ENCODE measurements at regions not wholly inside any gene's neighbourhood (a gene's known extent, or its start where the extent isn't known, plus 50 kb on each side); places are given as distances from the start of the nearest gene placed in this dataset.

DNA sequence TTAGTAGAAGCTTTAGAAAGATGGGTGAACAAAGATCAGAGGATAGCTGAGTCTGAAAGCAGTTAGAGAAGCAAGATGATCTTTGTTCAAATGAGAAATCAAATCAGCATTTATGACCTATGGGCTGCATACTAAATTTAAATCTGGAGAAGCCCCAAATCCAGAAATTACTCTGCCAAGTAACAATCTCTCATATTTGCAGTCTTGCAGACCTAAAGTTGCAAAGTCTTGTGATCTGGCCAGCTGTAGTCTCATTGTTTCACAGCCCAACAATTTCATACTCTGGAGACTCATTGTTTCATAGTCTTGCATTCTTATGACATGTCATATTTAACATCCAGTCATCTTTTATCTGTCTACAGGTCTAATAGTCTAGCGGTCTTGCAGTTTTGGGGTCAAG lies 364.9 kb upstream of the RSPO3 start:
- intact Hi-C loops (cut with micrococcal nuclease): no loop called here
- H3K27me3 Mint-ChIP-seq (ENCODE audit: low read depth): no peaks in the 10 kb centered on the region
- H3K9me3 Mint-ChIP-seq: no peaks in the 10 kb centered on the region
- no peak overlapping the region for H3K27ac Mint-ChIP-seq
- CTCF ChIA-PET: no interaction called here
- no peak for DNase-seq
- H3K4me3 Mint-ChIP-seq: no peak overlapping the region
- H3K4me1 Mint-ChIP-seq (ENCODE audit: low read depth): no peaks in the 10 kb centered on the region
- H3K36me3 Mint-ChIP-seq (ENCODE audit: low read depth): no peaks in the 10 kb centered on the region

DNA sequence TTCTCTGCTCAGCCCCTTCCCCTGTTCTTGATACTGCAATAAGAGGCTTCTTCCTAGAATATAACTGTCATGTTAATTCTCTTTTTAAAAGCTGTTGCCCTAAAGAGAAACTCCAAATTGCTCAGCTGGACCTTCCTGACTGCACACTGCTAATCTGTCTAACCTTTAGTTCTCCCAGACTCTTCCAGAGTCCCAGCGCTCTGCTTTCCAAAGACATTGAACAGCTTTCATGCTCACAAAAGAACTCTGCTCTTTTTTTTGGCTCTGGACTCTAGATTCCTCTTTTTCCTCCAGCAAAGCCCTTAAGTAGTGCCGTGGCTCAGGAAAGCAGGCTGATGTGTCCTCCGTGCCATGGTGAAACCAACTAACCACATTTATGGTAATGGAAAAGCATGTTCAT lies 356.6 kb upstream of the RSPO3 start:
- Mint-ChIP-seq H3K4me3 (no peak overlapping the region), H3K9me3 (no peaks in the 10 kb centered on the region), H3K27me3 (ENCODE audit: low read depth) (no peaks in the 10 kb centered on the region), H3K27ac (no peak overlapping the region), H3K4me1 (ENCODE audit: low read depth) (no peaks in the 10 kb centered on the region), H3K36me3 (ENCODE audit: low read depth) (no peaks in the 10 kb centered on the region)
- CTCF ChIA-PET: interaction anchor here (0.5 kb wide), 1 partner anchor 246 kb away, joined by 3 read pairs; no protein-coding TSS in a partner anchor
- no peak for DNase-seq
- intact Hi-C loops (cut with micrococcal nuclease): no loop called here

DNA sequence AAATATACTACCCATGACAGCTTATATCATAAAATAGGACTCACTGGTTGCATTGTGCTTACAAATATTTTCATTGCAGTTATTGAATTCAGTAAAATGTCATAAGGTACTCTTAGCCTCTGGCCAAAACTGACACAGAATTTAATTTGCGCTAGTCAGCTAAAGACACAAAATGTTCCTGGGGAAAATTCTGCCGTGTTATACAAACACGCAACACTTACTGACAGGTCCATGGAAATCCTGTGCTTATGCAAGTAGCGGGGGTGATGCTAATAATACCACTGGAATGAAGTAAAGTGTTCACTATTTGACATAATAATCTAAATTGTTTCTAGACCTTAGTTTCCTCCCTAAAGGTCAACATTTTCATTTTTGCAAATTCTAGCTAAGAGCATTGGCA lies 354.4 kb upstream of the RSPO3 start:
- H3K27me3 Mint-ChIP-seq (ENCODE audit: low read depth): no peaks in the 10 kb centered on the region
- H3K36me3 Mint-ChIP-seq (ENCODE audit: low read depth): no peaks in the 10 kb centered on the region
- H3K4me1 Mint-ChIP-seq (ENCODE audit: low read depth): no peaks in the 10 kb centered on the region
- H3K4me3 Mint-ChIP-seq: no peak overlapping the region
- intact Hi-C loops (cut with micrococcal nuclease): no loop called here
- no peaks in the 10 kb centered on the region for H3K9me3 Mint-ChIP-seq
- H3K27ac Mint-ChIP-seq: no peak overlapping the region
- CTCF ChIA-PET: no interaction called here
- no peak for DNase-seq

DNA sequence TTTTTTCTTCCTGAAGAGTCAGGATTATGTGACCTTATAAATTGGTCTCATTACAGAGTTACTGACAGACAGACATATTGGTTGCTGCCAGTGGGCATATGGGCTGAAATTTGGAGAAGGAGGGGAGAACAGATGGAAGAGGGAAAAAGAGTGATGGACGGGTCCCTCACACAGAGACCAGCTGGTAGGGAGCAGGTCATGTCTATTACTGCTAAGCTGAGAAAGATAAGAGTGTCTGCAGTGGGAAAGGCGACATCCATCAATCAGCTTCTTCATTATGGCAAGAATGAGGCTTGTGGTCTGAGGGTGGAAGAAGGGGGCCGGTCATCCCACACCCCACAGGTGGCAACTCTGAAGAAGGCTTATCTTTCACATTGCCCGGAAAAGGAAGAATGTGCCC lies 353.8 kb upstream of the RSPO3 start:
- Mint-ChIP-seq H3K4me3 (no peak overlapping the region), H3K27me3 (ENCODE audit: low read depth) (no peaks in the 10 kb centered on the region), H3K9me3 (no peaks in the 10 kb centered on the region), H3K27ac (no peak overlapping the region), H3K4me1 (ENCODE audit: low read depth) (no peaks in the 10 kb centered on the region), H3K36me3 (ENCODE audit: low read depth) (no peaks in the 10 kb centered on the region)
- CTCF ChIA-PET: no interaction called here
- no peak for DNase-seq
- intact Hi-C loops (cut with micrococcal nuclease): no loop called here

- Mint-ChIP-seq H3K27ac (no peak overlapping the region), H3K36me3 (ENCODE audit: low read depth) (no peaks in the 10 kb centered on the region), H3K27me3 (ENCODE audit: low read depth) (no peaks in the 10 kb centered on the region), H3K4me1 (ENCODE audit: low read depth) (no peaks in the 10 kb centered on the region), H3K4me3 (no peak overlapping the region), H3K9me3 (no peaks in the 10 kb centered on the region)
- CTCF ChIA-PET: no interaction called here
- intact Hi-C loops (cut with micrococcal nuclease): no loop called here
- DNase-seq: no peak
Measured at GRCh38 chr6:126766820-126767219, 351.7 kb upstream of the RSPO3 start.

DNA sequence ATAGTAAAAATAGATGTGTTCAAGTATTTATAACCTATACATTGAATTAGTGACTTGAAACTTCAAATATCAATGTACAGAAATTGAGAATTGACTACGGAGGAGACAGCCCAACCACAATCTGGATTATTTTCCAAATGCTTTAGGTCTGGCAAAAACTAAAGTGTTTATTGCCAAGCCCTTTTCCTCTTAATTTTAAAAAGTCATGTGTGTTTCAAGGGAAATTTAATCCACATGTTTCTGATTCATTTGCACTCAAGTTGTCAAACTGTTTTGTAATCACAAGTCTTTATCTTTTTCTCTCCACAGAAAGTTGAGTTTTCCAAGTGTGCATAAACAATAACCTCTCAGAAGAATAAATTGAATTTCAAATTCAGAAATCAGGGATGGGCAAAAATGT lies 350.8 kb upstream of the RSPO3 start:
- Mint-ChIP-seq H3K27me3 (ENCODE audit: low read depth) (no peaks in the 10 kb centered on the region), H3K4me3 (no peak overlapping the region), H3K9me3 (no peaks in the 10 kb centered on the region), H3K4me1 (ENCODE audit: low read depth) (no peaks in the 10 kb centered on the region), H3K27ac (no peak overlapping the region), H3K36me3 (ENCODE audit: low read depth) (no peaks in the 10 kb centered on the region)
- DNase-seq: no peak
- intact Hi-C loops (cut with micrococcal nuclease): no loop called here
- CTCF ChIA-PET: no interaction called here

- Mint-ChIP-seq H3K27ac (no peak overlapping the region), H3K4me3 (no peak overlapping the region), H3K4me1 (ENCODE audit: low read depth) (no peaks in the 10 kb centered on the region), H3K9me3 (no peaks in the 10 kb centered on the region), H3K36me3 (ENCODE audit: low read depth) (no peaks in the 10 kb centered on the region), H3K27me3 (ENCODE audit: low read depth) (peaks cover 2% of the 10 kb centered on the region)
- intact Hi-C loops (cut with micrococcal nuclease): no loop called here
- CTCF ChIA-PET: no interaction called here
- no peak for DNase-seq
Measured at GRCh38 chr6:126770176-126770575, 348.3 kb upstream of the RSPO3 start.

- H3K9me3 Mint-ChIP-seq: no peaks in the 10 kb centered on the region
Measured at GRCh38 chr6:126773112-126773805, 345.2 kb upstream of the RSPO3 start.

GRCh38 chr6:126779331-126779730 lies 339.1 kb upstream of the RSPO3 start:
- no peaks in the 10 kb centered on the region for H3K36me3 Mint-ChIP-seq (ENCODE audit: low read depth)
- intact Hi-C loops (cut with micrococcal nuclease): no loop called here
- CTCF ChIA-PET: interaction anchor here (1.2 kb wide), 1 partner anchor 13 kb away, joined by 3 read pairs; no protein-coding TSS in a partner anchor
- H3K4me1 Mint-ChIP-seq (ENCODE audit: low read depth): no peaks in the 10 kb centered on the region
- H3K9me3 Mint-ChIP-seq: no peaks in the 10 kb centered on the region
- H3K4me3 Mint-ChIP-seq: no peak overlapping the region
- H3K27ac Mint-ChIP-seq: no peak overlapping the region
- DNase-seq: no peak
- H3K27me3 Mint-ChIP-seq (ENCODE audit: low read depth): no peaks in the 10 kb centered on the region

More at GRCh38 chr6:126773112-126773805, 345.2 kb upstream of the RSPO3 start:
- H3K36me3 Mint-ChIP-seq (ENCODE audit: low read depth): no peaks in the 10 kb centered on the region
- H3K27me3 Mint-ChIP-seq (ENCODE audit: low read depth): peaks cover 2% of the 10 kb centered on the region
- intact Hi-C loops (cut with micrococcal nuclease): no loop called here
- H3K4me3 Mint-ChIP-seq: no peak overlapping the region
- no peak overlapping the region for H3K27ac Mint-ChIP-seq
- no peak for DNase-seq
- CTCF ChIA-PET: no interaction called here
- no peaks in the 10 kb centered on the region for H3K4me1 Mint-ChIP-seq (ENCODE audit: low read depth)

- H3K27me3 Mint-ChIP-seq (ENCODE audit: low read depth): no peaks in the 10 kb centered on the region
- CTCF ChIA-PET: no interaction called here
- no peaks in the 10 kb centered on the region for H3K4me1 Mint-ChIP-seq (ENCODE audit: low read depth)
- no peak for DNase-seq
- no peaks in the 10 kb centered on the region for H3K36me3 Mint-ChIP-seq (ENCODE audit: low read depth)
- H3K27ac Mint-ChIP-seq: no peak overlapping the region
- intact Hi-C loops (cut with micrococcal nuclease): no loop called here
- no peak overlapping the region for H3K4me3 Mint-ChIP-seq
- H3K9me3 Mint-ChIP-seq: no peaks in the 10 kb centered on the region
Measured at GRCh38 chr6:126781582-126781981, 336.9 kb upstream of the RSPO3 start.

DNA sequence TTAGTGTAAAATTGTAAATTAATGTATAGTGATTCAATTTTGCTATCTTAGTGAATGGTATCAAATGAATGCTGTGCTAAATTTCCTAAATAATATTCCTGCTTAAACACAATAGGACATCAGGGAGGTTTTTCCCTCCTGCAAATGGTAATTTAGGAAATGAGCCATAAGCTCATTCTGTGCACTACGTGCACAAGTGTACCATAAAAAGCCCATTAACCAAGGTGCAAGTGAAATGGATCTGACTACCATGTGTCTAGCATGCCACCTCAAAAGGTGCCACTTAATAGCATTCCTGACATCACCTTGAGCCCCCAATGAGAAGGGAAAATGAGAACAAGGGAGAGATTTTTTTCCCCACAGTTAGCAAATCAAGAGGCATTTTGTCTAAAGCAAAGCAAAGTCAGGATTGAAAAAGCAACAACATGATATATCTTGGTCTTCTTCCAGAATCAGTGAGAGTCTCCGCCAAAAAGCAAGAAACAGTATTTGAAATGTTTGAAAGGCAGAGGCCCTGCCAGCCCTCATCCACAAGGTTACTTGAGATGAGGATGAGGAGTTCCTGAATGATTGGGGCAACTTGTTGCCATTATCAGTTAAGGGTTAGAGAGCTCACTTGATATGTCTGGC lies 334.2 kb upstream of the RSPO3 start:
- Mint-ChIP-seq H3K36me3 (ENCODE audit: low read depth) (no peaks in the 10 kb centered on the region), H3K9me3 (no peaks in the 10 kb centered on the region), H3K27ac (no peak overlapping the region), H3K27me3 (ENCODE audit: low read depth) (no peaks in the 10 kb centered on the region), H3K4me3 (no peak overlapping the region), H3K4me1 (ENCODE audit: low read depth) (no peaks in the 10 kb centered on the region)
- CTCF ChIA-PET: no interaction called here
- intact Hi-C loops (cut with micrococcal nuclease): no loop called here
- DNase-seq: no peak

DNA sequence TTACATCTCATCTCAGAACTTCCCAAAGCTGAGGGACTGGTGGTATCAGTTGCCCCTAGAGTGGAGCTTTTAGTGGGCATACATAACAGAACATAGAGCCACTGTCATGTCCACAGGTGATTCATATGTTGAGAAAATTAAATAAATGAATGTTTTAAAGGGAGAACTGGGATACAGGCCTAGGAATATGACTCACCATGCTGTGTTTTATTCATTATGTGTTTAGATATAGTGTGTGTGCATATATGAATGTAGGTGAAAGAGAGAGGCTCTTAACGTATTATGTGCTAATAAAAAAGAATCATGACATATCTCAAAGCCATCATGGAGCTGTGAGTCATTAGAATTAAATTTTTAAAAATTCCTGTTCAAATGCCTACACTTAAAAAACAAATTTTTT lies 332.2 kb upstream of the RSPO3 start:
- Mint-ChIP-seq H3K4me3 (no peak overlapping the region), H3K9me3 (no peaks in the 10 kb centered on the region), H3K27ac (no peak overlapping the region), H3K27me3 (ENCODE audit: low read depth) (peaks cover 3% of the 10 kb centered on the region), H3K36me3 (ENCODE audit: low read depth) (no peaks in the 10 kb centered on the region), H3K4me1 (ENCODE audit: low read depth) (no peaks in the 10 kb centered on the region)
- no peak for DNase-seq
- intact Hi-C loops (cut with micrococcal nuclease): no loop called here
- CTCF ChIA-PET: no interaction called here

DNA sequence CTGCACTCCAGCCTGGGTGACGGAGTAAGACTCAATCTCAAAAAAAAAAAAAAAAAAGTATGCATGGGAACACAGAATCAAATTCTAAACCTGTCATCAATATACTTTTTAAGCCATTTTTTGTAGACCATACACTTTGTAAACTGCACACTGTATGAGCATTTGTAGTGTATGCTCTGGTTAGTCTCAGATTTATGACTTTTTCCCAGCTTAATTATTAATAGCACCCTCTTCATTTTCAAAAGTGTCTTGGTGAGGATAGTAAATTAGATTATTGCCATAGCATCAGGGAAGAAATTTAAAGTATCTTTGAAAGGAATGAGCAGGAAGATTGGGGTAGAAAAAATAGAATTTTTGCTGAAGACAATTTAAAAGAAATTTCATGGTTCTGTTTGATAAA lies 330.8 kb upstream of the RSPO3 start:
- Mint-ChIP-seq H3K9me3 (no peaks in the 10 kb centered on the region), H3K27me3 (ENCODE audit: low read depth) (peaks cover 3% of the 10 kb centered on the region), H3K27ac (no peak overlapping the region), H3K4me3 (no peak overlapping the region), H3K36me3 (ENCODE audit: low read depth) (no peaks in the 10 kb centered on the region), H3K4me1 (ENCODE audit: low read depth) (no peaks in the 10 kb centered on the region)
- intact Hi-C loops (cut with micrococcal nuclease): no loop called here
- CTCF ChIA-PET: no interaction called here
- DNase-seq: no peak

Data from activated naive CD4-positive, alpha-beta T cell treated with anti-CD3 and anti-CD28 coated beads for 36 hours (primary cell).